Smooth muscle cell of the brain vasculature (primary cell): ENCODE measurements at regions not wholly inside any gene's neighbourhood (a gene's known extent, or its start where the extent isn't known, plus 50 kb on each side); places are given as distances from the start of the nearest gene placed in this dataset.
"Not testable (repeated sequence)": the region's sequence is repeated elsewhere in the genome, so short reads cannot be mapped to it uniquely, and the experiment has no call there.

Source experiments
- DNase-seq: peaks from one replicate; pipeline ENCODE4 v3.0.0-alpha.2; 2012; ENCODE audit warnings: low read depth, low spot score

- DNase-seq = not testable (repeated sequence)
Observed at GRCh38 chr11:3444420-3444744, 65.4 kb upstream of the ZNF195 start.

GRCh38 chr11:3443700-3444419 is 64.9 kb upstream of the ZNF195 start:
- DNase-seq = not testable (repeated sequence)

- DNase-seq = not testable (repeated sequence)
Observed at GRCh38 chr11:3437441-3437840, 58.5 kb upstream of the ZNF195 start.

DNA sequence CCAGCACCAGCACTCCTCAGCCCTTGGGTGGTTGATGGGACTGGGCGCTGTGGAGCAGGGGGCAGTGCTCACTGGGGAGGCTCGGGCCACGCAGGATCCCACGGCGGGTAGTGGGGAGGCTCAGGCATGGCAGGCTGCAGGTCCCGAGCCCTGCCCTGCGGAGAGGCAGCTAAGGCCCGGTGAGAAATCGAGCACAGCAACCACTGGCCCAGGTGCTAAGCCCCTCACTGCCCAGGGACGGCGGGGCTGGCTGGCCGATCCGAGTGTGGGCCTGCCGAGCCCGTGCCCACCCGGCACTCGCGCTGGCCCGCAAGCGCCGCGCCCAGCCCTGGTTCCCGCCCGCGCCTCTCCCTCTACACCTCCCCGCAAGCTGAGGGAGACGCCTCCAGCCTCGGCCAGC is 56.0 kb upstream of the ZNF195 start:
- no peak for DNase-seq

DNA sequence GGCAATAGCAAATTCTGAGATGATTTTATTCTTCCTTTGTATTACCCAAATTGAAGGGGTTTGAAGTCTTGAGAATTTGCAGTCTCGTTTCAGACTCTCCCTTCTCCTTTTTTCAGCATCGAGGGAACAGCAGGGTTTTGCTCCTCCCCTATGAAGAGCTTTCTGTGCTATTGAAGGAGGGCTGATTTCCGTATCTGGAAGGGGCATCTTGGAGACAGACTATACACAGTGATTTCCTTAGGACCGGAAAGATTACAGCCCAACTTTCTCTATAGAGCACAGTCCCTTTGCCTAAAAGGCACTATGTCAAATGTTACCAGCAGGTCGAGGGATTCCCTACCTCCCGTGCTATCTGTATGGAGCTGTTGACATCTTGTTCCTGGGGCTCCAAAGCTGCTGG is 50.2 kb upstream of the ZNF195 start:
- not testable (repeated sequence) for DNase-seq
